GM12892 (cell line): ENCODE measurements at regions not wholly inside any gene's neighbourhood (a gene's known extent, or its start where the extent isn't known, plus 50 kb on each side); places are given as distances from the start of the nearest gene placed in this dataset.
"Not testable (repeated sequence)": the region's sequence is repeated elsewhere in the genome, so short reads cannot be mapped to it uniquely, and the experiment has no call there.

Experiments
- POLR2A ChIP-seq: IDR thresholded peaks from 2 replicates; pipeline ENCODE4 v1.6.1; 2011; ENCODE audit warnings: low read depth, low read length, control low read depth
- POLR2AphosphoS5 ChIP-seq: IDR thresholded peaks from 2 replicates; pipeline ENCODE4 v1.6.1; 2011; ENCODE audit warnings: low read depth, low read length, control low read depth
- TAF1 ChIP-seq: IDR thresholded peaks from 2 replicates; pipeline ENCODE4 v1.6.1; 2011; ENCODE audit warnings: low read depth, mild to moderate bottlenecking, control low read depth, low read length, borderline replicate concordance

- TF ChIP-seq POLR2A, POLR2AphosphoS5, TAF1: not testable (repeated sequence)
Observed at GRCh38 chrX:9411682-9412081, 53.2 kb upstream of the TBL1X start.
